HG02981 (cell line): ENCODE measurements at regions not wholly inside any gene's neighbourhood (a gene's known extent, or its start where the extent isn't known, plus 50 kb on each side); places are given as distances from the start of the nearest gene placed in this dataset.

ENCODE experiments used
- ATAC-seq: cut with Tn5 transposase; IDR thresholded peaks from one replicate; pipeline ENCODE4 v1.9.1; 2021; ENCODE audit warnings: mild to moderate bottlenecking, moderate library complexity; ENCODE audit not compliant: unreplicated experiment

GRCh38 chr12:75711271-75711670 lies 199.9 kb upstream of the KRR1 start:
- ATAC-seq: no peak

- no peak for ATAC-seq
Measured at GRCh38 chr12:75710361-75711069, 199.1 kb upstream of the KRR1 start.

GRCh38 chr12:75709503-75709902 lies 198.1 kb upstream of the KRR1 start:
- no peak for ATAC-seq

DNA sequence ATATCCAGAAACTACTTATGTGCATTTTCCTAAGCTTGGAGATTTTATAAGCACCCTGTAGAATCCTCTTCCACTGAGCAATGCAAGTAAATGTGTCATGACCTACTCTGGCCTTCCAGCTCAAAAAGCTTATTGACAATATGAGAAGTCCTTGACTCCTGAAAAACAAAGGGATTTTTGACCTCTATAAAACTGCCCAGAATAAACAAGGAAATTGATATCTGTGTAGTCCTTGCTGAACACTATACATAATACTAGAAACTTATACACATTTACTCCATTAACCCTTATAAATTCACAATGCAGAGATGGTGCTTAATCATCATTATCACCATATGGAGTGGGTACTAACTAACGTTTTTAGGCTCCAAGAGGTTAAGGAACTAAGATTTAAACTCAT lies 197.4 kb upstream of the KRR1 start:
- ATAC-seq: no peak

GRCh38 chr12:75707983-75708382 lies 196.6 kb upstream of the KRR1 start:
- no peak for ATAC-seq

DNA sequence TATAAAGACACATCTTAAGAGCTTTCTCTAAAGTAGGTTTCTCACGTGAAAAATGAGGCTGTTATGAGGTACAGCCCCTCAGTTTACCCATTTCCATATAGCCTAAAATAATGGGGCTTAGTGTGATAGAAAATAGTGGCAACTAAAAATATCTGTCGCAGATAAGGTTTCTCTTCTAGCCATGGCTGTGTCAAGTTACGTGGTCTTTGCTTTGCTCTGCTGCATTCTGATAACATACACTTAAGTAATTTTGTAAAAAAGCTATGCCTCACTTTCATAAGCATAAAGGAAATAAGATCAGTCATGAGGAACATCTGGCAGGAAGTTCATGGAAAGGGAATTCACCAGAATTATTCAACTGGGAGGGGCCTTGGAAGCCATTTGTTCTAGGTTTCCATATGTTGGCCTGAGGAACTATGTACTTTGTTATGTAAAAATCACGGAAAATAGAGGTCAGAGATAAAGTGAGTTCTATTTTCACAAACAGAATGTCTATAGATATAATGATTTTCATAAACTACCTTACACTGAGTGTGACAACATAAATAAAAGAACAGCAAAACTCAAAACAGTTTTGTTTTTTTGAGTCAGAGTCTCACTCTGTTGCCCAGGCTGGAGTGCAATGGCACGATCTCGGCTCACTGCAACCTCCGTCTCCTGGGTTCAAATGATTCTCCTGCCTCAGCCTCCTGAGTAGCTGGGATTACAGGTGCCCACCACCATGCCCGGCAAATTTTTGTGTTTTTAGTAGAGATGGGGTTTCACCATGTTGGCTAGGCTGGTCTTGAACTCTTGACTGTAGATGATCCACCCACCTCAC lies 195.6 kb upstream of the KRR1 start:
- ATAC-seq: no peak

GRCh38 chr12:75705749-75706711 lies 194.6 kb upstream of the KRR1 start:
- ATAC-seq: no peak

DNA sequence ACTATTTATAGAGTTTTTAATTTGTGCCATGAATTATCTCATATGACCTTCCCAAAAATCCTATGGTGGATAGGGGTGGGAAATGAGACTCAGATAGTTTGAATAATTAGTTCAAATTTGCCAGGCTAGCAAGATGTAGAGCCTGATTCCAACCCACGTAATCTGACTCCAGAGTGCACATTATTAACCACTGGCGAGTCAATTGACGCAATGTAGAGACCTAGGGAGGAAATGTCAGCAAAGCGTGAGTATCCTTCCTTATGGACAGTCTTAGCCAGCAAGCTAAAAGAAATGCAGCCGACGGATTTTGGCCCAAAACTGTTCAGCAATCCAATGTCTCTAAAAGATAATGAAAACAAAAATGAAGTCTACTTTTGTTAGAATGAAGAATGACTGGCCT lies 193.3 kb upstream of the KRR1 start:
- no peak for ATAC-seq

- no peak for ATAC-seq
Measured at GRCh38 chr12:75704208-75704607, 192.8 kb upstream of the KRR1 start.

- ATAC-seq: no peak
Measured at GRCh38 chr12:75703131-75703530, 191.7 kb upstream of the KRR1 start.

GRCh38 chr12:75702477-75703093 lies 191.2 kb upstream of the KRR1 start:
- no peak for ATAC-seq

DNA sequence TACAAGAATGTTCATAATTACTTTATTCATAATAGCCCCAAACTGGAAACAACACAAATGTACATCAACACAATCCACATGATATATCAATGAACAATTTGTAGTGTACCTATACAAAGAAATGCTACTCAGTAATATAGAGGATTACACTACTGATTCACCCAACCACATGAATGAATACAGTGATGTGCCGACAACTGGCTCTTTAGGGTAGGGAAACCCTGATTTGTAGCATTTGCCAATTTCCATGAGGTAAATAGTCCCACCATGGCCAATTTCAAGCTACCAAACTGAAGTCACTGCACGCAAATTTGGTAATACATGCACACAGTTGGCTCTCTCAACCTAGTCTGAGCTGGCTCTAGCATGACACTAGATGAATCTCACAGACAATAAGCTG lies 190.4 kb upstream of the KRR1 start:
- ATAC-seq: no peak

DNA sequence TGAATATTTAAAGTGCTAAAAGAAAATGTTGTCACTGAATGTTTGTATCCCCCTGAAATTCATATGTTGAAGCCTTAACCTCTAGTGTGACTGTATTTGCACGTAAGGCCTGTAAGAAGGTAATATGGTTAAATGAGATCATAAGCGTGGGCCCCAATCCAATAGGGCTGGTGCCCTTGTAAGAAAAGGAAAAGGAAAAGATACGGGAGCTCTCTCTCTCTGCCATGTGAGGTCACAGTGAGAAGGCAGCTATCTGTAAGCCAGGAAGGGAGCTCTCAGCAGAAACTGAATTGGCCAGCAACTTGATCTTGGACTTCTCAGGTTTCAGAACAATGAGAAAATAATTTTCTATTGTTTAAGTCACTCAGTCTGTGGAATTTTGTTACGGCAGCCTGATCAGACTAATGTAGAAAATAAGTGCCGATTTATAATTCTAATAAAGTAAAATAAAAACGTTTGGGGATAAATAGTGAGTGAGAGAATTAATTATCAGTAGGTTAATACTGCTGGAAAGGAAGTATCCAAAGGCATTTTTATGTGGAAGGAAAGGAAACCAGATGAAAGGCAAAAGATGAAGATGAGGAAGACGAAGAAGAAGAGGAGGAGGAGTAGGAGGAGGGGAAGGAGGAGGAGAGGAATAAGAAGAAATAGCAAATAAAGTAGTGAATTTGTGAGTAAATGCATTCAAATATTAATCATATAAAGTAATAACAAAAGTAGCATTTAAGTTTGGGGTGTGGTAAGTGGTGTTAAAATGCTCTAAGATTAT lies 188.5 kb upstream of the KRR1 start:
- no peak for ATAC-seq

GRCh38 chr12:75699251-75699650 lies 187.8 kb upstream of the KRR1 start:
- no peak for ATAC-seq

DNA sequence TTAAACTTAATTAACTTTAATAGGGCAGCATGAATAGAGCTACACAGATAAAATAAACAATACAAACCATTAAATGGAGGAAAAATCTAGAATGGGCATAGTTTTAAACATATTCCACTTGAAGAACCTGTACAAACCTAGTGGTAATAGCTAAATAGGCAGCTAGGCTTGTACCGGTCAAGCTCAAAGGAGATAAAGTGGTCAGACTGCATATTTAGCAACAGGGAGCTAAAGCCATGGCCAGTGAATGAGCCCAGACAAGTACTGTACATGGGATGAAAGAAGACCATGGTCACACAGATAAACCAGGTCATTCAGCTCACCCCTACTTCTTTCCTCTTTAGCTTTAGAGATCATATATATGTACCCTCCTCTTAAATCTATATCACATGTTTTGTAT lies 186.6 kb upstream of the KRR1 start:
- no peak for ATAC-seq

- ATAC-seq: no peak
Measured at GRCh38 chr12:75695926-75696325, 184.5 kb upstream of the KRR1 start.

DNA sequence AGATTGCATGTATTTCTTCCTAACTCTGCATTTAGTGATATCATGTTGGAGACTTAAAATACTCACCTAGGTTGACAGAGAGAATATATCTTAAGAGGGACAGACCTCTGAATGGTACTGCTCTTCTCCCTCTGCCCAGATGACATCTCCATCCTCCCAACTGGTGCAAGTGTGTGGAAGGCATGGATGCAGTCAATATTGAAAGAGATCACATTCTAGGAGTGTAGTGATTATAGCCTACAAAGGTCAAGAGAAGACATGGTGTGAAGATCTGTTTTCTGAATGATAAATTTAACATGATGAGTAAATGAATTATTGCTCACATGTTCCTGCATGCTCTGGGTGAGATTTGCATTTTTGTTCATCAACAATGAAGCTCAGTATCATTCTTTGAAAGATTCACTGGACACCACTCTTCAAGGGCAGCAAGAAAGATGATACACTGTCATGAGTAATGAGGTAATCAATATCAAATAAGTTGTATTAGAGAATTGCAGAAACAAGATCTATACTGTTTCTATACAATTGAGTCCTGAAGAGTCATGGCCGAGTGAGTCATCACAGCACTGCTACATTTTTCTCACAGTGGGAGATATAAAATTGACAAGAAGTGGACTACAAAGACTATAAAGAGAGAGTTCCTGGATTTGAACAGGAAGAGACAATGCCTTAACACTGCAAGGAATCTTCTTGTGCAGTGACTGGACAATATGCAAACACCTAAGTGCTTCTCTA lies 183.3 kb upstream of the KRR1 start:
- ATAC-seq: no peak

- ATAC-seq: no peak
Measured at GRCh38 chr12:75692876-75693275, 181.5 kb upstream of the KRR1 start.

- ATAC-seq: no peak
Measured at GRCh38 chr12:75690296-75690955, 179.0 kb upstream of the KRR1 start.
